ENCODE measurements at regions not wholly inside any gene's neighbourhood (a gene's known extent, or its start where the extent isn't known, plus 50 kb on each side); places are given as distances from the start of the nearest gene placed in this dataset.

DNA sequence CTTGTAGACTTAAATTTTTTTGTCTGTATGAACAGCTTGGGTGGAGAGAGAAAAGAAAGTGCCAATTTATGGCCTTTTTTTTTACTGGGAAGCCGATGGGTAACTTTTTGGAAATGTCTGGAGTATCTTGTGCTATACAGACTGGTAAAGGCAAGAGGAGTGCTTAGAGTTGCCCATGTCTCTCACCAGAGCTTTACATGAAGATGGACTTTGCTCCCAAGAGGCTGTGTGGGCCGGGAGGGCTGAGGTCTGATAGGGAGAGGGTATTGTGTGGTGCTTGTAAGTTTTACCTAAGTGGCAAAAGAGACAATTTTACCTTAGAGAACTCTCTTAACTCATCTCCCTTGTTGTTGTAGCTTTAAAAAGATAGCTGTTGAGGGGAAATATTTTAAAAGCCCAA, 203.2 kb downstream of the SEMA6A start:
- Histone ChIP-seq H2BK120ac (ENCODE audit: low read depth, low read length) (no peak overlapping the region), H2BK12ac (ENCODE audit: low read length) (no peak overlapping the region), H2AK5ac (ENCODE audit: low read depth, low read length) (no peak overlapping the region), H3K36me3 (replicated peaks in 1 of 2; ENCODE audit: control insufficient read depth in 2 of 2, insufficient read depth in 2 of 2, low read length in 2 of 2) (no peaks in the 10 kb centered on the region), H4K91ac (ENCODE audit: low read depth, low read length, poor library complexity) (no peak overlapping the region), H3K4me2 (ENCODE audit: insufficient read depth, low read length, poor library complexity, severe bottlenecking) (no peak overlapping the region), H4K8ac (ENCODE audit: low read depth, low read length) (no peak overlapping the region), H3K14ac (ENCODE audit: low read length) (no peak overlapping the region), H3K4ac (ENCODE audit: low read length) (no peak overlapping the region), H2BK5ac (ENCODE audit: low read length) (no peak overlapping the region), H3K4me3 (ENCODE audit: low read length in 2 of 2) (no peak overlapping the region), H2BK15ac (ENCODE audit: low read length) (no peak overlapping the region), H3K27ac (replicated peaks; ENCODE audit: low read length) (no peak overlapping the region), H3K79me1 (ENCODE audit: low read depth, low read length) (no peaks in the 10 kb centered on the region), H3K23ac (ENCODE audit: low read depth, low read length, poor library complexity) (no peak overlapping the region), H2AFZ (ENCODE audit: low read length) (no peak overlapping the region), H3K18ac (ENCODE audit: low read length) (no peak overlapping the region), H3K27me3 (ENCODE audit: control insufficient read depth in 3 of 3, insufficient read depth in 3 of 3, low read depth in 1 of 3, low read length in 3 of 3) (no peaks in the 10 kb centered on the region), H3K9ac (ENCODE audit: low read depth, low read length, poor library complexity) (no peak overlapping the region), H3K9me3 (replicated peaks in 1 of 2; ENCODE audit: control insufficient read depth in 2 of 2, insufficient read depth in 1 of 2, low read depth in 1 of 2, low read length in 2 of 2) (no peaks in the 10 kb centered on the region), H3K4me1 (ENCODE audit: control insufficient read depth in 2 of 2, insufficient read depth in 1 of 2, low read depth in 1 of 2, low read length in 2 of 2) (peaks cover 3 to 9% of the 10 kb centered on the region in 2 donors)
- no CpG with 5 or more reads among the region's 2 CpGs for WGBS, 2 donors (ENCODE audit: extremely low coverage in 2 of 2, insufficient read length in 2 of 2, insufficient replicate concordance in 1 of 2)
- DNase-seq (ENCODE audit: low spot score), result no peak

DNA sequence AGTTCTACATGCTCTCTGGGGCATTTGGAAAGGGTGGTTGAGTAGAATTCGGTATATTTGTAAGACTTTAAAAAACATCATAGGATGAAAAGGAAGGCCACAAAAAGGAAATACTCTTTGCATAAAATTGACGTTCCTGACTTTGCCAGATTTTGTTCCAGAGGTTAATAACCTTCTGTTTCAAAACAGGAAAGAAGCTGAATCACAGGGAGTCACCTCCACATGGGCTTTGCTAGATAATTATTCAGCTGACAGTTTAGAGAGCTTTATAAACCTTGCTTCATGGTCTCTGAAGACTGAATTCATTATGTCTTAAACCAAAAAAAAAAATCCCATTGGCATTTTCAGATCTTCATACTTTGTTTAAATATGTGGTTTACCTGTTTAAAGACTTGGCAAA, 203.7 kb downstream of the SEMA6A start:
- Histone ChIP-seq H3K4me2 (ENCODE audit: insufficient read depth, low read length, poor library complexity, severe bottlenecking) (no peak overlapping the region), H2BK5ac (ENCODE audit: low read length) (no peak overlapping the region), H3K9ac (ENCODE audit: low read depth, low read length, poor library complexity) (no peak overlapping the region), H3K14ac (ENCODE audit: low read length) (no peak overlapping the region), H2BK12ac (ENCODE audit: low read length) (no peak overlapping the region), H4K8ac (ENCODE audit: low read depth, low read length) (no peak overlapping the region), H3K27ac (replicated peaks; ENCODE audit: low read length) (no peak overlapping the region), H3K27me3 (ENCODE audit: control insufficient read depth in 3 of 3, insufficient read depth in 3 of 3, low read depth in 1 of 3, low read length in 3 of 3) (no peaks in the 10 kb centered on the region), H4K91ac (ENCODE audit: low read depth, low read length, poor library complexity) (no peak overlapping the region), H3K4me1 (ENCODE audit: control insufficient read depth in 2 of 2, insufficient read depth in 1 of 2, low read depth in 1 of 2, low read length in 2 of 2) (peaks cover 2 to 9% of the 10 kb centered on the region in 2 donors), H3K4ac (ENCODE audit: low read length) (no peak overlapping the region), H2AK5ac (ENCODE audit: low read depth, low read length) (no peak overlapping the region), H3K79me1 (ENCODE audit: low read depth, low read length) (no peaks in the 10 kb centered on the region), H2BK120ac (ENCODE audit: low read depth, low read length) (no peak overlapping the region), H2AFZ (ENCODE audit: low read length) (no peak overlapping the region), H2BK15ac (ENCODE audit: low read length) (no peak overlapping the region), H3K18ac (ENCODE audit: low read length) (no peak overlapping the region), H3K23ac (ENCODE audit: low read depth, low read length, poor library complexity) (no peak overlapping the region), H3K36me3 (replicated peaks in 1 of 2; ENCODE audit: control insufficient read depth in 2 of 2, insufficient read depth in 2 of 2, low read length in 2 of 2) (no peaks in the 10 kb centered on the region), H3K4me3 (ENCODE audit: low read length in 2 of 2) (no peak overlapping the region), H3K9me3 (replicated peaks in 1 of 2; ENCODE audit: control insufficient read depth in 2 of 2, insufficient read depth in 1 of 2, low read depth in 1 of 2, low read length in 2 of 2) (no peaks in the 10 kb centered on the region)
- no CpG with 5 or more reads among the region's 2 CpGs for WGBS, 2 donors (ENCODE audit: extremely low coverage in 2 of 2, insufficient read length in 2 of 2, insufficient replicate concordance in 1 of 2)
- DNase-seq (ENCODE audit: low spot score), result no peak

DNA sequence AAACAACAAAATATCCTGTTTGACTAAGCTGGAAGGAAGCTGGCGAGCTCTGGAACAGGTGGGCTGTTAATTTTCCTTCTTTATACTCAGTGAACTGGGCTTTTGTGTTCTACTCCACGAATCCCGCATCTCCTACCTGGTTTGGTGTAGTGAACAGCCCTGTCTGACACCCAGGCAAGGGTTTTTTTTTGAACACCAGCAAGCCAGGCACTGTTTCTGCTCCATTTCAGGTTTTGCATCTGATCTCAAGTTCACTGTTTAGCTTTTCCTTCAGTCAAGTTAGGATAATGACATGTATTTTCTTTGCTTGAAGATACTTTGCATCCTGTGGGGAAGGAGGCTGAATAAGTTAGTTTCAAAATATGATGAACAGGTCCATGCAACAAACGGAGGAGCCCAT, 204.5 kb downstream of the SEMA6A start:
- no CpG with 5 or more reads among the region's 4 CpGs for WGBS, 2 donors (ENCODE audit: extremely low coverage in 2 of 2, insufficient read length in 2 of 2, insufficient replicate concordance in 1 of 2)
- H2BK5ac ChIP-seq (ENCODE audit: low read length), result no peak overlapping the region
- no peak overlapping the region for H3K14ac ChIP-seq (ENCODE audit: low read length)
- no peaks in the 10 kb centered on the region for H3K27me3 ChIP-seq (ENCODE audit: control insufficient read depth in 3 of 3, insufficient read depth in 3 of 3, low read depth in 1 of 3, low read length in 3 of 3)
- no peak overlapping the region for H2BK12ac ChIP-seq (ENCODE audit: low read length)
- H4K8ac ChIP-seq (ENCODE audit: low read depth, low read length), result no peak overlapping the region
- DNase-seq (ENCODE audit: low spot score), result no peak
- H2AFZ ChIP-seq (ENCODE audit: low read length), result no peak overlapping the region
- no peak overlapping the region for H2AK5ac ChIP-seq (ENCODE audit: low read depth, low read length)
- H4K91ac ChIP-seq (ENCODE audit: low read depth, low read length, poor library complexity), result no peak overlapping the region
- H3K18ac ChIP-seq (ENCODE audit: low read length), result no peak overlapping the region
- peaks cover 0 to 9% of the 10 kb centered on the region in 2 donors for H3K4me1 ChIP-seq (ENCODE audit: control insufficient read depth in 2 of 2, insufficient read depth in 1 of 2, low read depth in 1 of 2, low read length in 2 of 2)
- H3K4me3 ChIP-seq (ENCODE audit: low read length in 2 of 2), result no peak overlapping the region
- H3K9me3 ChIP-seq (replicated peaks in 1 of 2; ENCODE audit: control insufficient read depth in 2 of 2, insufficient read depth in 1 of 2, low read depth in 1 of 2, low read length in 2 of 2), result no peaks in the 10 kb centered on the region
- no peak overlapping the region for H3K23ac ChIP-seq (ENCODE audit: low read depth, low read length, poor library complexity)
- no peaks in the 10 kb centered on the region for H3K36me3 ChIP-seq (replicated peaks in 1 of 2; ENCODE audit: control insufficient read depth in 2 of 2, insufficient read depth in 2 of 2, low read length in 2 of 2)
- H3K9ac ChIP-seq (ENCODE audit: low read depth, low read length, poor library complexity), result no peak overlapping the region
- H3K4ac ChIP-seq (ENCODE audit: low read length), result no peak overlapping the region
- no peaks in the 10 kb centered on the region for H3K79me1 ChIP-seq (ENCODE audit: low read depth, low read length)
- H3K27ac ChIP-seq (replicated peaks; ENCODE audit: low read length), result no peak overlapping the region
- H2BK15ac ChIP-seq (ENCODE audit: low read length), result no peak overlapping the region
- H3K4me2 ChIP-seq (ENCODE audit: insufficient read depth, low read length, poor library complexity, severe bottlenecking), result no peak overlapping the region
- H2BK120ac ChIP-seq (ENCODE audit: low read depth, low read length), result no peak overlapping the region

DNA sequence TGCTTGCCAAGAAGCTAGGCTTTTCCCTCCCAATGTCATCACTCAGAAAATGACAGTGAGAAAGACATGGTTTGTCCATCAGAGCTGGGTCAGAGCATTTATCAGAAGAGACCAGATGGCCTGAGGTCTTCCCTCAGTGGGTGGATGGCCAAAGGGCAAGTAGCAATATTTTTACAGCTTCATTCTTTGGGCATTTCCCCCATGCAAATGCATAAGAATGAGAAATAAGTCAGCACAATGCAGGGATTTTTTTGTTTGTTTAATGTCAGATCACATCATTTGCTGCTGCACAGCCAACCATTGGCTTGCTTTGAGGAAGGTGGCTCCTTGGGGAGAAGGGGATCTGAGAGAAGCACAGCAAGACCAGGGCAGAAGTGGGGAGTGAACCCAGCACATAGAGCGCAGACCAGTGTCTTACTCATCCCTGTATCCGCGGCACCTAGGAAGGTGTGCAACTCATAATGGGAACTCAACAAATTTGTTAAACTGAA, 209.6 kb downstream of the SEMA6A start:
- Histone ChIP-seq H4K91ac (ENCODE audit: low read depth, low read length, poor library complexity) (no peak overlapping the region), H2BK120ac (ENCODE audit: low read depth, low read length) (no peak overlapping the region), H3K14ac (ENCODE audit: low read length) (no peak overlapping the region), H2AK5ac (ENCODE audit: low read depth, low read length) (no peak overlapping the region), H3K4me1 (ENCODE audit: control insufficient read depth in 2 of 2, insufficient read depth in 1 of 2, low read depth in 1 of 2, low read length in 2 of 2) (peaks cover 0 to 6% of the 10 kb centered on the region in 2 donors), H3K27ac (replicated peaks; ENCODE audit: low read length) (no peak overlapping the region), H2BK15ac (ENCODE audit: low read length) (no peak overlapping the region), H3K18ac (ENCODE audit: low read length) (no peak overlapping the region), H3K27me3 (ENCODE audit: control insufficient read depth in 3 of 3, insufficient read depth in 3 of 3, low read depth in 1 of 3, low read length in 3 of 3) (no peaks in the 10 kb centered on the region), H3K4ac (ENCODE audit: low read length) (no peak overlapping the region), H3K4me2 (ENCODE audit: insufficient read depth, low read length, poor library complexity, severe bottlenecking) (no peak overlapping the region), H4K8ac (ENCODE audit: low read depth, low read length) (no peak overlapping the region), H3K79me1 (ENCODE audit: low read depth, low read length) (no peaks in the 10 kb centered on the region), H3K4me3 (ENCODE audit: low read length in 2 of 2) (no peak overlapping the region), H2BK12ac (ENCODE audit: low read length) (no peak overlapping the region), H3K9ac (ENCODE audit: low read depth, low read length, poor library complexity) (no peak overlapping the region), H3K9me3 (replicated peaks in 1 of 2; ENCODE audit: control insufficient read depth in 2 of 2, insufficient read depth in 1 of 2, low read depth in 1 of 2, low read length in 2 of 2) (no peaks in the 10 kb centered on the region), H3K36me3 (replicated peaks in 1 of 2; ENCODE audit: control insufficient read depth in 2 of 2, insufficient read depth in 2 of 2, low read length in 2 of 2) (no peaks in the 10 kb centered on the region), H2AFZ (ENCODE audit: low read length) (no peak overlapping the region), H3K23ac (ENCODE audit: low read depth, low read length, poor library complexity) (no peak overlapping the region), H2BK5ac (ENCODE audit: low read length) (no peak overlapping the region)
- no CpG with 5 or more reads among the region's 3 CpGs for WGBS, 2 donors (ENCODE audit: extremely low coverage in 2 of 2, insufficient read length in 2 of 2, insufficient replicate concordance in 1 of 2)
- no peak for DNase-seq (ENCODE audit: low spot score)
